T-helper 1 cell (primary cell): ENCODE measurements at regions not wholly inside any gene's neighbourhood (a gene's known extent, or its start where the extent isn't known, plus 50 kb on each side); places are given as distances from the start of the nearest gene placed in this dataset.
"Not testable (repeated sequence)": the region's sequence is repeated elsewhere in the genome, so short reads cannot be mapped to it uniquely, and the experiment has no call there.

ENCODE experiments used
- DNase-seq, 5 donors: peaks; one replicate each; pipeline ENCODE4 v3.0.0-alpha.2; 2012 to 2020

GRCh38 chr1:143691971-143692529, 279.7 kb downstream of the FAM72C start:
- DNase-seq: no peak

- DNase-seq: no peak
Observed at GRCh38 chr1:143691400-143691891, 280.3 kb downstream of the FAM72C start.

- no peak for DNase-seq
Observed at GRCh38 chr1:143689781-143690180, 282.0 kb downstream of the FAM72C start.

GRCh38 chr1:143680304-143680703, 291.5 kb downstream of the FAM72C start:
- DNase-seq: no peak

- no peak for DNase-seq
Observed at GRCh38 chr1:143672983-143673382, 298.8 kb downstream of the FAM72C start.

GRCh38 chr1:143667730-143668129, 304.1 kb downstream of the FAM72C start:
- no peak for DNase-seq

- DNase-seq: no peak
Observed at GRCh38 chr1:143666851-143667250, 304.9 kb downstream of the FAM72C start.

GRCh38 chr1:143665606-143666005, 306.2 kb downstream of the FAM72C start:
- no peak for DNase-seq

- DNase-seq: peak in 1 of 5 donors; percentile 5
Observed at GRCh38 chr1:143663056-143663455, 308.7 kb downstream of the FAM72C start.

- no peak for DNase-seq
Observed at GRCh38 chr1:143661418-143662101, 310.2 kb downstream of the FAM72C start.

GRCh38 chr1:143660354-143660941, 311.3 kb downstream of the FAM72C start:
- DNase-seq: no peak

- DNase-seq: no peak
Observed at GRCh38 chr1:143653429-143653802, 318.4 kb downstream of the FAM72C start.

- no peak for DNase-seq
Observed at GRCh38 chr1:143652744-143653428, 318.9 kb downstream of the FAM72C start.

GRCh38 chr1:143652187-143652586, 319.6 kb downstream of the FAM72C start:
- DNase-seq: no peak

- no peak for DNase-seq
Observed at GRCh38 chr1:143651350-143651992, 320.3 kb downstream of the FAM72C start.

- not testable (repeated sequence) for DNase-seq
Observed at GRCh38 chr1:143644035-143644434, 327.8 kb downstream of the FAM72C start.

- no peak for DNase-seq
Observed at GRCh38 chr1:143643148-143643885, 328.5 kb downstream of the FAM72C start.

- DNase-seq: no peak
Observed at GRCh38 chr1:143625886-143626285, 345.9 kb downstream of the FAM72C start.

- no peak for DNase-seq
Observed at GRCh38 chr1:143619851-143620250, 351.9 kb downstream of the FAM72C start.

- DNase-seq: no peak
Observed at GRCh38 chr1:143611159-143611558, 360.6 kb downstream of the FAM72C start.

GRCh38 chr1:143610196-143610595, 361.6 kb downstream of the FAM72C start:
- no peak for DNase-seq

GRCh38 chr1:143604887-143605286, 366.9 kb downstream of the FAM72C start:
- DNase-seq: no peak
